GM13976 (cell line): ENCODE measurements at regions not wholly inside any gene's neighbourhood (a gene's known extent, or its start where the extent isn't known, plus 50 kb on each side); places are given as distances from the start of the nearest gene placed in this dataset.

Experiments
- DNase-seq: peaks from one replicate; pipeline ENCODE4 v3.0.0; 2012; ENCODE audit warnings: low spot score
- in situ Hi-C: fragments of 300-500 bp; cut with MboI; formaldehyde crosslinking; loops from one replicate; pipeline ENCODE4 v1.12.0; 2022; ENCODE audit warnings: low sequenced_read_pairs, mixed read lengths, inconsistent platforms; ENCODE audit not compliant: unreplicated experiment
- TF ChIP-seq, protein P1 (sequence below): IDR thresholded peaks from 2 replicates; pipeline ENCODE4 v1.5.1; 2012; ENCODE audit warnings: borderline replicate concordance, mild to moderate bottlenecking; ENCODE audit not compliant: insufficient read depth; ENCODE audit errors: extremely low read depth, missing control alignments, control extremely low read depth

- TF ChIP-seq, protein P1, sequence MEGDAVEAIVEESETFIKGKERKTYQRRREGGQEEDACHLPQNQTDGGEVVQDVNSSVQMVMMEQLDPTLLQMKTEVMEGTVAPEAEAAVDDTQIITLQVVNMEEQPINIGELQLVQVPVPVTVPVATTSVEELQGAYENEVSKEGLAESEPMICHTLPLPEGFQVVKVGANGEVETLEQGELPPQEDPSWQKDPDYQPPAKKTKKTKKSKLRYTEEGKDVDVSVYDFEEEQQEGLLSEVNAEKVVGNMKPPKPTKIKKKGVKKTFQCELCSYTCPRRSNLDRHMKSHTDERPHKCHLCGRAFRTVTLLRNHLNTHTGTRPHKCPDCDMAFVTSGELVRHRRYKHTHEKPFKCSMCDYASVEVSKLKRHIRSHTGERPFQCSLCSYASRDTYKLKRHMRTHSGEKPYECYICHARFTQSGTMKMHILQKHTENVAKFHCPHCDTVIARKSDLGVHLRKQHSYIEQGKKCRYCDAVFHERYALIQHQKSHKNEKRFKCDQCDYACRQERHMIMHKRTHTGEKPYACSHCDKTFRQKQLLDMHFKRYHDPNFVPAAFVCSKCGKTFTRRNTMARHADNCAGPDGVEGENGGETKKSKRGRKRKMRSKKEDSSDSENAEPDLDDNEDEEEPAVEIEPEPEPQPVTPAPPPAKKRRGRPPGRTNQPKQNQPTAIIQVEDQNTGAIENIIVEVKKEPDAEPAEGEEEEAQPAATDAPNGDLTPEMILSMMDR = no peak
- in situ Hi-C loops = no loop called here
- DNase-seq = no peak
Observed at GRCh38 chr16:80041410-80041809, 440.9 kb upstream of the MAF start.

- TF ChIP-seq, protein P1 = no peak
- DNase-seq = no peak
- in situ Hi-C loops = no loop called here
Observed at GRCh38 chr16:80040814-80041213, 440.3 kb upstream of the MAF start.

GRCh38 chr16:80040413-80040812 lies 439.9 kb upstream of the MAF start:
- no peak for DNase-seq
- TF ChIP-seq, protein P1 = no peak
- in situ Hi-C loops = no loop called here

DNA sequence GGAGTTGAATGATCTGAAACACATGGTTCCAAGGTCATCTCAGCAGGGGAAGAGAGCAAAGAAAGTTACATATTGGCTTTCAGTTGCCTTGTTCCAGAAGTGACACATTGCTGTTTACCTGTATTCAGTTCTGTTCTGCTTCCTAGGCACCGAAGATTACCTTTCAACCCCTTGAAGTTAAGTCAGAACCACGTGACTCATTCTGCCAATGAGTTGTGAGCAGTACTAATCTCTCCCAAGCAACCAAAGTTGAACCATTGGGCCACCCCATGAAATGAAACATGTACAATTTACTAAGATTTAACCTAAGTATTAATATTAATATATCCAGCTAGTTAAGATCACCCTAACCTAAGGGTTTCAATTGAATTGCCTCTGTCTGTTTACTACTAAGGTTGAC lies 439.2 kb upstream of the MAF start:
- DNase-seq = no peak
- TF ChIP-seq, protein P1 = no peak
- in situ Hi-C loops = no loop called here

GRCh38 chr16:80038566-80038965 lies 438.0 kb upstream of the MAF start:
- in situ Hi-C loops = no loop called here
- TF ChIP-seq, protein P1 = no peak
- DNase-seq = no peak

- TF ChIP-seq, protein P1 = no peak
- no peak for DNase-seq
- in situ Hi-C loops = no loop called here
Observed at GRCh38 chr16:80034948-80035663, 434.6 kb upstream of the MAF start.

DNA sequence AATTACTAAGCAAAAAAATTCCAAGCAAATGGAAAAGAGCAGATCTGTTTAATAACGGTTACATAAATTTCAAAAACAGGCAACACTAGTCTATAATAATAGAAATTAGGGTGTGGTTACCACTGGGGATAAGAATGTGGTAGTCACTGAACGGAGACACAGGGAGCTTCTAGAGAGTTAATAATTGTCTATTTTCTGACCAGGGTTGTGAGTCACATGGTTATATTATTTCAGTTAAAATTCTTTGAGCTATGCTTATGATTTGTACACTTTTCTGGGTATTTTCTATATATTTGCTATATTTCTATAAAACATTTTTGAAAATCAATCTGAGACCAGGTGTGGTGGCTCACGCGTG lies 433.9 kb upstream of the MAF start:
- in situ Hi-C loops = no loop called here
- DNase-seq = no peak
- TF ChIP-seq, protein P1 = no peak
